H1 (cell line): ENCODE measurements at regions not wholly inside any gene's neighbourhood (a gene's known extent, or its start where the extent isn't known, plus 50 kb on each side); places are given as distances from the start of the nearest gene placed in this dataset.

Experiments
- CTBP2 ChIP-seq: IDR thresholded peaks from 2 replicates; pipeline ENCODE4 v1.7.0; 2011; ENCODE audit warnings: borderline replicate concordance, mild to moderate bottlenecking, moderate library complexity, mixed read lengths, low read length; ENCODE audit not compliant: insufficient read depth, insufficient read length
- MAFK ChIP-seq: IDR thresholded peaks from 2 replicates; pipeline ENCODE4 v1.6.1; 2012; ENCODE audit warnings: low read depth, mild to moderate bottlenecking, improper control_type of control experiment, low read length
- RXRA ChIP-seq: IDR thresholded peaks from 2 replicates; pipeline ENCODE4 v1.6.1; 2011; ENCODE audit warnings: low read depth, mild to moderate bottlenecking, low read length, moderate library complexity; ENCODE audit not compliant: insufficient read depth
- SP2 ChIP-seq: IDR thresholded peaks from 2 replicates; pipeline ENCODE4 v1.6.1; 2012; ENCODE audit warnings: mild to moderate bottlenecking, low read length, inconsistent platforms

DNA sequence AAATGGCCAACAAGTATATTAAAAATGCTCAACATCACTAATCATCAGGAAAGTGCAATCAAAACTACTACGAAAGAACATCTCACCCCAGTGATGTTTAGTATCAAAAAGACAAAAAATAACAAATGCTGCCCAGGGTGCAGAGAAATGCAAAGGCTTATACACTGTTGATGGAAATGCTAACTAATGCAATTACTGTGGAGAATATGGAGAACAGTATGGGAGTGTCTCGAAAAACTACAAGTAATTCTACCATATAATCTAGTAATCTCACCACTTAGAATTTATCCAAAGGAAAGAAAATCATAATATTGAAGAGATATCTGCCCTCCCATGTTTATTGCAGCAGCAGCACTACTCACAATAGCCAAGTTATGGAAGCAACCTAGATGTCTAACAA is 246.5 kb upstream of the VLDLR start (continued):
- no peak for TF ChIP-seq RXRA
- TF ChIP-seq CTBP2 = no peak
- TF ChIP-seq SP2 = no peak
- no peak for TF ChIP-seq MAFK
